Activated T-helper 1 cell treated with Interleukin-2 at 50 U/mL for 16 hours (primary cell): ENCODE measurements at regions not wholly inside any gene's neighbourhood (a gene's known extent, or its start where the extent isn't known, plus 50 kb on each side); places are given as distances from the start of the nearest gene placed in this dataset.
"Not testable (repeated sequence)": the region's sequence is repeated elsewhere in the genome, so short reads cannot be mapped to it uniquely, and the experiment has no call there.

Source experiments
- DNase-seq: peaks from one replicate; pipeline ENCODE4 v3.0.0-alpha.2; 2020; ENCODE audit warnings: low read depth

GRCh38 chr6:149127212-149127611 is 190.3 kb upstream of the TAB2 start:
- no peak for DNase-seq

- DNase-seq = peak; percentile 24
Measured at GRCh38 chr6:149128489-149129145, 188.9 kb upstream of the TAB2 start.

GRCh38 chr6:149129371-149130077 is 188.0 kb upstream of the TAB2 start:
- DNase-seq = no peak

GRCh38 chr6:149130090-149130489 is 187.4 kb upstream of the TAB2 start:
- no peak for DNase-seq

GRCh38 chr6:149130508-149130907 is 187.0 kb upstream of the TAB2 start:
- no peak for DNase-seq

- DNase-seq = no peak
Measured at GRCh38 chr6:149131891-149132290, 185.6 kb upstream of the TAB2 start.

GRCh38 chr6:149132336-149132735 is 185.2 kb upstream of the TAB2 start:
- no peak for DNase-seq

GRCh38 chr6:149134511-149134933 is 183.0 kb upstream of the TAB2 start:
- DNase-seq = no peak

- no peak for DNase-seq
Measured at GRCh38 chr6:149135809-149136208, 181.7 kb upstream of the TAB2 start.

GRCh38 chr6:149136273-149136912 is 181.1 kb upstream of the TAB2 start:
- DNase-seq = no peak

- DNase-seq = no peak
Measured at GRCh38 chr6:149136913-149137286, 180.6 kb upstream of the TAB2 start.

- DNase-seq = no peak
Measured at GRCh38 chr6:149137594-149137993, 179.9 kb upstream of the TAB2 start.

- DNase-seq = no peak
Measured at GRCh38 chr6:149138089-149138488, 179.4 kb upstream of the TAB2 start.

GRCh38 chr6:149138699-149139294 is 178.7 kb upstream of the TAB2 start:
- no peak for DNase-seq

GRCh38 chr6:149139782-149140136 is 177.8 kb upstream of the TAB2 start:
- DNase-seq = no peak

GRCh38 chr6:149140137-149140909 is 177.2 kb upstream of the TAB2 start:
- peak; percentile 18 for DNase-seq

GRCh38 chr6:149140910-149141290 is 176.6 kb upstream of the TAB2 start:
- no peak for DNase-seq

- DNase-seq = no peak
Measured at GRCh38 chr6:149142924-149143429, 174.5 kb upstream of the TAB2 start.

- DNase-seq = not testable (repeated sequence)
Measured at GRCh38 chr6:149145800-149146199, 171.7 kb upstream of the TAB2 start.

GRCh38 chr6:149147195-149147594 is 170.3 kb upstream of the TAB2 start:
- no peak for DNase-seq

GRCh38 chr6:149147938-149148718 is 169.4 kb upstream of the TAB2 start:
- DNase-seq = no peak
